RWPE2 (cell line): ENCODE measurements at regions not wholly inside any gene's neighbourhood (a gene's known extent, or its start where the extent isn't known, plus 50 kb on each side); places are given as distances from the start of the nearest gene placed in this dataset.

Experiments
- ATAC-seq: fragments of 200-7000 bp; cut with Tn5 transposase; 3 replicates; pipeline ENCODE4 v1.9.1; 2021; ENCODE audit warnings: low read depth
- DNase-seq: peaks from one replicate; pipeline ENCODE4 v3.0.0-alpha.2; 2020; ENCODE audit warnings: low spot score
- H3K27ac ChIP-seq: fragments of 450-650 bp; 2 replicates; pipeline ENCODE4 v1.5.1; 2017; ENCODE audit warnings: mild to moderate bottlenecking; ENCODE audit not compliant: poor library complexity, severe bottlenecking
- H3K27me3 ChIP-seq: fragments of 250-450 bp; sonication (Bioruptor Pico); 2 replicates; pipeline ENCODE4 v1.5.1; 2021; ENCODE audit warnings: mild to moderate bottlenecking, moderate library complexity; ENCODE audit not compliant: insufficient read depth, poor library complexity, severe bottlenecking
- H3K36me3 ChIP-seq: fragments of 250-450 bp; sonication (Bioruptor Pico); 2 replicates; pipeline ENCODE4 v1.5.1; 2020; ENCODE audit warnings: low read depth, mild to moderate bottlenecking, moderate library complexity
- H3K4me1 ChIP-seq: fragments of 250-450 bp; sonication (Bioruptor Pico); 2 replicates; pipeline ENCODE4 v1.5.1; 2021; ENCODE audit warnings: mild to moderate bottlenecking, moderate library complexity; ENCODE audit not compliant: insufficient read depth, poor library complexity, severe bottlenecking
- H3K4me3 ChIP-seq: fragments of 250-450 bp; sonication (Bioruptor Pico); 2 replicates; pipeline ENCODE4 v1.5.1; 2021; ENCODE audit warnings: mild to moderate bottlenecking, moderate library complexity; ENCODE audit not compliant: severe bottlenecking
- H3K9me3 ChIP-seq: fragments of 250-450 bp; sonication (Bioruptor Pico); 2 replicates; pipeline ENCODE4 v1.5.1; 2021; ENCODE audit warnings: mild to moderate bottlenecking, moderate library complexity; ENCODE audit not compliant: severe bottlenecking
- CTCF ChIP-seq: fragments of 450-650 bp; IDR thresholded peaks from one replicate; pipeline ENCODE4 v1.5.1; 2017; ENCODE audit warnings: mild to moderate bottlenecking, moderate library complexity; ENCODE audit not compliant: poor library complexity, severe bottlenecking

GRCh38 chr5:125202871-125203438 is 456.5 kb upstream of the ZNF608 start:
- Histone ChIP-seq H3K27me3 (no peaks in the 10 kb centered on the region), H3K27ac (no peak overlapping the region), H3K9me3 (no peaks in the 10 kb centered on the region), H3K4me3 (no peak overlapping the region), H3K36me3 (no peaks in the 10 kb centered on the region), H3K4me1 (no peaks in the 10 kb centered on the region)
- TF ChIP-seq CTCF, result no peak
- no peak for DNase-seq
- ATAC-seq, result no peak

- Histone ChIP-seq H3K9me3 (no peaks in the 10 kb centered on the region), H3K4me3 (no peak overlapping the region), H3K27me3 (no peaks in the 10 kb centered on the region), H3K36me3 (no peaks in the 10 kb centered on the region), H3K4me1 (no peaks in the 10 kb centered on the region), H3K27ac (no peak overlapping the region)
- no peak for TF ChIP-seq CTCF
- DNase-seq, result no peak
- ATAC-seq, result no peak
Observed at GRCh38 chr5:125203912-125204311, 457.5 kb upstream of the ZNF608 start.

GRCh38 chr5:125205601-125206225 is 459.3 kb upstream of the ZNF608 start:
- no peak for TF ChIP-seq CTCF
- peaks cover 5% of the 10 kb centered on the region for H3K4me1 ChIP-seq
- H3K27ac ChIP-seq, result no peak overlapping the region

GRCh38 chr5:125207856-125208255 is 461.4 kb upstream of the ZNF608 start:
- Histone ChIP-seq H3K4me1 (peaks cover 5% of the 10 kb centered on the region), H3K27me3 (no peaks in the 10 kb centered on the region), H3K27ac (no peak overlapping the region), H3K4me3 (no peak overlapping the region), H3K9me3 (no peaks in the 10 kb centered on the region), H3K36me3 (no peaks in the 10 kb centered on the region)
- ATAC-seq (no peak), DNase-seq (no peak)
- no peak for TF ChIP-seq CTCF

More at GRCh38 chr5:125205601-125206225, 459.3 kb upstream of the ZNF608 start:
- H3K9me3 ChIP-seq, result no peaks in the 10 kb centered on the region
- no peak for ATAC-seq
- H3K36me3 ChIP-seq, result no peaks in the 10 kb centered on the region
- no peaks in the 10 kb centered on the region for H3K27me3 ChIP-seq
- no peak for DNase-seq
- H3K4me3 ChIP-seq, result no peak overlapping the region

GRCh38 chr5:125209650-125210049 is 463.2 kb upstream of the ZNF608 start:
- no peaks in the 10 kb centered on the region for H3K36me3 ChIP-seq
- peaks cover 5% of the 10 kb centered on the region for H3K4me1 ChIP-seq
- ATAC-seq (no peak), DNase-seq (no peak)
- no peak for TF ChIP-seq CTCF
- H3K27me3 ChIP-seq, result no peaks in the 10 kb centered on the region
- H3K27ac ChIP-seq, result no peak overlapping the region
- H3K9me3 ChIP-seq, result no peaks in the 10 kb centered on the region
- H3K4me3 ChIP-seq, result no peak overlapping the region
